Kidney epithelial cell (primary cell): ENCODE measurements at regions not wholly inside any gene's neighbourhood (a gene's known extent, or its start where the extent isn't known, plus 50 kb on each side); places are given as distances from the start of the nearest gene placed in this dataset.
"Not testable (repeated sequence)": the region's sequence is repeated elsewhere in the genome, so short reads cannot be mapped to it uniquely, and the experiment has no call there.

Source experiments
- DNase-seq: peaks from one replicate; pipeline ENCODE4 v3.0.0-alpha.2; 2010; ENCODE audit warnings: low read depth
- H3K27me3 ChIP-seq: 2 replicates; pipeline ENCODE4 v1.6.0; 2011; ENCODE audit warnings: low read length; ENCODE audit not compliant: control insufficient read depth, insufficient read depth
- H3K36me3 ChIP-seq: 2 replicates; pipeline ENCODE4 v1.5.1; 2011; ENCODE audit warnings: low read length; ENCODE audit not compliant: control insufficient read depth, insufficient read depth
- H3K4me3 ChIP-seq: 2 replicates; pipeline ENCODE4 v1.5.1; 2011; ENCODE audit warnings: low read depth, mild to moderate bottlenecking, control low read depth, low read length
- CTCF ChIP-seq: IDR thresholded peaks from 2 replicates; pipeline ENCODE4 v1.5.1; 2011; ENCODE audit warnings: mild to moderate bottlenecking, moderate library complexity, low read length, control low read depth, inconsistent platforms; ENCODE audit not compliant: insufficient read depth, poor library complexity, severe bottlenecking

GRCh38 chr2:167581961-167582574, 665.3 kb downstream of the STK39 start:
- DNase-seq = no peak
- no peak overlapping the region for H3K4me3 ChIP-seq
- TF ChIP-seq CTCF = no peak

GRCh38 chr2:167579826-167580225, 667.6 kb downstream of the STK39 start:
- DNase-seq = no peak
- Histone ChIP-seq H3K4me3 (no peak overlapping the region), H3K27me3 (no peaks in the 10 kb centered on the region), H3K36me3 (no peaks in the 10 kb centered on the region)
- no peak for TF ChIP-seq CTCF

More at GRCh38 chr2:167581961-167582574, 665.3 kb downstream of the STK39 start:
- no peaks in the 10 kb centered on the region for H3K36me3 ChIP-seq
- no peaks in the 10 kb centered on the region for H3K27me3 ChIP-seq

DNA sequence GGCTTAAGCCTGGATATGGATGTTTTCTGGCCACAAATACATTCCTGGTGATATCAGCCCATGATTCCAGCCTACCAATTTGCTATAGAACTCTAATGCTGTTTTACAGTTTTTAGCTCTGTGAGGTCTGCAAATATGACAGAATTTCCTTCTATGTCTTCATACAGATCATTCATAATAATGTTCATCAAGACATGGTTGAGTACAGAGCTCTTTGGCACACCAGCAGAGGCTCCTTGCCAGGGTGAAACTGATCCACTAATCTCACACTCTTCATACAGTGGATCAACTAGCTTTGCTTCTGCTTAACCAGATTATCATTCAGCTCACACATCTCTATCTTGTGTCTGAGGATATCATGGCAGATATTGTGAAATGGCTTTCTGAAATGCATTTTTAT, 672.1 kb downstream of the STK39 start:
- Histone ChIP-seq H3K36me3 (no peaks in the 10 kb centered on the region), H3K4me3 (no peak overlapping the region), H3K27me3 (no peaks in the 10 kb centered on the region)
- TF ChIP-seq CTCF = no peak
- no peak for DNase-seq

DNA sequence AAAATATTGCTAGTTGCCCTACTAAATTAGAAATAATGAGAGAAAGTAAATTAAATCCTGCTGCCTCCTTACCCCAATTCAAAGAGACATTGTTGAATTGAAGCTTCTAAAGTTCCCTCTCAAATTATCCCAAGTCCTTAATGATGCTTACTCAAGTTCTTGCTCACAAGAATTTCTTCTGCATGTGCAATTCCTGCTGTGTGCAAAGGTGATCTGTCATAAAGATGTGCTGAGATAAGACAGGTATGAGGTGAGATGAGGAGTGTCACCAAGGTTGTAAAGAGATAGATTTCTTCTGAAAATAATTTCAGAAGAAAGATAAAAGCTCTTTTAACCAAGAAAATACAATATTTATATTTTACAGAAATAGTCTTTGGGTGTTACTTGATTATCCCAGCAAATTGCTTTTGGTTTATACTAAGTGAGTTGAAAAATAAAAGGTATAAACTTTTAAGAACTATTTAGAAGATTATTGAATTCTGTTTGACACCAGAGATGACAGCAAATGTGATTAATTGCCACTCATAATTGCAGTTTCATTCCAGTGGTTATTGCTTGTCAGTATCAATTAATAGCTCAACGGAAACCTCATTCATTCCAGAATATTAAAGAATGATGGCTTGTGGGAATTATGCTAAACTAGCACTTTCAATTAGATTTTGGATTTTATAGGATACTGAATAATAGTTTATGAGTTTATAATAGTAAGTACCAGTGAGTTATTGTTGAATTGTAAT, 674.3 kb downstream of the STK39 start:
- no peak for DNase-seq
- H3K36me3 ChIP-seq = no peaks in the 10 kb centered on the region
- no peaks in the 10 kb centered on the region for H3K27me3 ChIP-seq
- no peak overlapping the region for H3K4me3 ChIP-seq
- TF ChIP-seq CTCF = no peak

DNA sequence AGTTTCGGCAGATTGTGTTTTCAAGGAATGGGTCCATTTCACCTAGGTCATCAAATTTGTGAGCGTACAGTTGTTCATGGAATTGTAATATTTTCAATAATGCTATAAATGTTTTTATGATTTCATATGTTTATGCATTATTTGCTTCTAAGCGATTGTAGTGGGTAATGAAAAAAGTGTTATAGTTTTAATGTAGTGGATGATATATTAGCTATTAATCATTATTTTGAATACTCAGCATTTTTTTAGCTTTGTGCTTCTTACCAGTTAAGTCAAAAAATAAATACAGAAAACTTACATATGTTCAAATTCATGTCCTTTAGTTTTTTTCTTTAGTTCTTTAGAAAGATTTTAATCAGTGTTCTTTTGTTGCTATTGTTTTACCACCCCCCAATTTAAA, 677.0 kb downstream of the STK39 start:
- no peak for DNase-seq
- Histone ChIP-seq H3K27me3 (no peaks in the 10 kb centered on the region), H3K36me3 (no peaks in the 10 kb centered on the region), H3K4me3 (no peak overlapping the region)
- no peak for TF ChIP-seq CTCF

DNA sequence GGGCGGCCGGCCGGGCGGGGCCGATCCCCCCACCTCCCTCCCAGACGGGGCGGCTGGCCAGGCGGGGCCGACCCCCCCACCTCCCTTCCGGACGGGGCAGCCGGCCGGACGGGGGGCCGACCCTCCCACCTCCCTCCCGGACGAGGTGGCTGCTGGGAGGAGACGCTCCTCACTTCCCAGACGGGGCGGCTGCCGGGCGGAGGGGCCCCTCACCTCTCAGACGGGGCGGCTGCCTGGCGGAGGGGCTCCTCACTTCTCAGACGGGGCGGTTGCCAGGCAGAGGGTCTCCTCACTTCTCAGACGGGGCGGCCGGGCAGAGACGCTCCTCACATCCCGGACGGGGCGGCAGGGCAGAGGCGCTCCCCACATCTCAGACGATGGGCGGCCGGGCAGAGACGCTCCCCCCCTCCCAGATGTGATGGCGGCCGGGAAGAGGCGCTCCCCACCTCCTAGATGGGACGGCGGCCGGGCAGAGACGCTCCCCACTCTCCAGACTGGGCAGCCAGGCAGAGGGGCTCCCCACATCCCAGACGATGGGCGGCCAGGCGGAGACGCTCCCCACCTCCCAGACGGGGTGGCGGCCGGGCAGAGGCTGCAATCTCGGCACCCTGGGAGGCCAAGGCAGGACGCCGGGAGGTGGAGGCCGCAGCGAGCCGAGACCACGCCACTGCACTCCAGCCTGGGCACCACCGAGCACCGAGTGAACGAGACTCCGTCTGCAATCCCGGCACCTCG, 675.8 kb downstream of the XIRP2 start:
- not testable (repeated sequence) for H3K4me3 ChIP-seq, H3K36me3 ChIP-seq, H3K27me3 ChIP-seq, DNase-seq

DNA sequence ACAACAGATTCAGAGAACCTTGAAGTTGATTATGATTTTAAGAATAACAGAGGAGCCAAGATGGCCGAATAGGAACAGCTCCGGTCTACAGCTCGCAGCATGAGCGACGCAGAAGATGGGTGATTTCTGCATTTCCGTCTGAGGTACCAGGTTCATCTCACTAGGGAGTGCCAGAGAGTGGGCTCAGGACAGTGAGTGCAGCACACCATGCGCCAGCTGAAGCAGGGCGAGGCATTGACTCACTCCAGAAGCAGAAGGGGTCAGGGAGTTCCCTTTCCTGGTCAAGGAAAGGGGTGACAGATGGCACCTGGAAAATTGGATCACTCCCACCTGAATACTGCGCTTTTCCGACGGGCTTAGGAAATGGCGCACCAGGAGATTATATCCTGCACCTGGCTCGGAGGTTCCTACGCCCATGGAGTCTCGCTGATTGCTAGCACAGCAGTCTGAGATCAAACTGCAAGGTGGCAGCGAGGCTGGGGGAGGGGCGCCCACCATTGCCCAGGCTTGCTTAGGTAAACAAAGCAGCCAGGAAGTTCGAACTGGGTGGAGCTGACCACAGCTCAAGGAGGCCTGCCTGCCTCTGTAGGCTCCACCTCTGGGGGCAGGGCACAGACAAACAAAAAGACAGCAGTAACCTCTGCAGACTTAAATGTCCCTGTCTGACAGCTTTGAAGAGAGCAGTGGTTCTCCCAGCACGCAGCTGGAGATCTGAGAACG, 670.2 kb downstream of the XIRP2 start:
- not testable (repeated sequence) for H3K36me3 ChIP-seq, H3K27me3 ChIP-seq, DNase-seq, H3K4me3 ChIP-seq
